ENCODE measurements at regions not wholly inside any gene's neighbourhood (a gene's known extent, or its start where the extent isn't known, plus 50 kb on each side); places are given as distances from the start of the nearest gene placed in this dataset.
"Not testable (repeated sequence)": the region's sequence is repeated elsewhere in the genome, so short reads cannot be mapped to it uniquely, and the experiment has no call there.

DNA sequence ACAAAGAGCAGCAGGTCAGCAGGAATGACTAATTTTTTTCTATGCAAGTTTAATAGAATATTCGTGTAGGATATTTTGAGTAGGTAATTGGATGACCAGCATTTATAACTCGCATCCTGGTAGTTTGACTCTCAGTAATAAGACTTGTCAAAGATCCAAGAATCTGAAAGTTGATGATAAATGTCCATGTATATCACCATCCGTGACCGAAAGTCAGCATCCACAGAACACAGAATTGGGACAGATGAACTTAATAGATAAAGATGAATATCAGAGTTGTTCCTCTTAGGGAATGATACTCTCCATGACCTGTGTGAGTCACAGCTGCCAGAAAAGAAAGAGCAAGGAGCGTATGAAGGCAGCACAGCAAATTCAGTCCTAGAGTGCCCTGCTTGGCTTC lies 79.4 kb downstream of the CCDC74A start:
- H3K4me1 ChIP-seq (ENCODE audit: insufficient read depth, low read length); H3K9me3 ChIP-seq (ENCODE audit: control insufficient read depth in 1 of 2, insufficient read depth in 1 of 2, low read length in 2 of 2); H3K4me1 Mint-ChIP-seq (ENCODE audit: low read depth); DNase-seq; H3K4me3 Mint-ChIP-seq; H3K36me3 Mint-ChIP-seq (ENCODE audit: low read depth); intact Hi-C loops (cut with DNase I, micrococcal nuclease); CTCF ChIA-PET; H3K4me3 ChIP-seq (ENCODE audit: low read length); H3K27me3 ChIP-seq (ENCODE audit: control insufficient read depth in 1 of 2, insufficient read depth in 2 of 2, low read length in 2 of 2); H3K27ac Mint-ChIP-seq; POLR2A ChIA-PET; H3K36me3 ChIP-seq (ENCODE audit: insufficient read depth, low read length); H3K27ac ChIP-seq (ENCODE audit: low read depth in 1 of 2, low read length in 2 of 2); H3K9me3 Mint-ChIP-seq; ATAC-seq (ENCODE audit: poor library complexity): not testable (repeated sequence)
- peaks cover 45% of the 10 kb centered on the region for H3K27me3 Mint-ChIP-seq

DNA sequence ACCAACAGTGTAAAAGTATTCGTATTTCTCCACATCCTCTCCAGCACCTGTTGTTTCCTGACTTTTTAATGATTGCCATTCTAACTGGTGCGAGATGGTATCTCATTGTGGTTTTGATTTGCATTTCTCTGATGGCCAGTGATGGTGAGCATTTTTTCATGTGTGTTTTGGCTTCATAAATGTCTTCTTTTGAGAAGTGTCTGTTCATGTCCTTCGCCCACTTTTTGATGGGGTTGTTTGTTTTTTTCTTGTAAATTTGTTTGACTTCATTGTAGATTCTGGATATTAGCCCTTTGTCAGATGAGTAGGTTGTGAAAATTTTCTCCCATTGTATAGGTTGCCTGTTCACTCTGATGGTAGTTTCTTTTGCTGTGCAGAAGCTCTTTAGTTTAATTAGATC lies 86.9 kb downstream of the CCDC74A start:
- DNase-seq; H3K36me3 ChIP-seq (ENCODE audit: insufficient read depth, low read length); H3K27ac ChIP-seq (ENCODE audit: low read depth in 1 of 2, low read length in 2 of 2); CTCF ChIA-PET; ATAC-seq (ENCODE audit: poor library complexity); H3K4me1 Mint-ChIP-seq (ENCODE audit: low read depth); H3K9me3 Mint-ChIP-seq; H3K36me3 Mint-ChIP-seq (ENCODE audit: low read depth); H3K27me3 ChIP-seq (ENCODE audit: control insufficient read depth in 1 of 2, insufficient read depth in 2 of 2, low read length in 2 of 2); intact Hi-C loops (cut with DNase I, micrococcal nuclease); H3K9me3 ChIP-seq (ENCODE audit: control insufficient read depth in 1 of 2, insufficient read depth in 1 of 2, low read length in 2 of 2); H3K27ac Mint-ChIP-seq; POLR2A ChIA-PET; H3K4me3 Mint-ChIP-seq; H3K4me1 ChIP-seq (ENCODE audit: insufficient read depth, low read length); H3K4me3 ChIP-seq (ENCODE audit: low read length): not testable (repeated sequence)
- peaks cover 20% of the 10 kb centered on the region for H3K27me3 Mint-ChIP-seq

DNA sequence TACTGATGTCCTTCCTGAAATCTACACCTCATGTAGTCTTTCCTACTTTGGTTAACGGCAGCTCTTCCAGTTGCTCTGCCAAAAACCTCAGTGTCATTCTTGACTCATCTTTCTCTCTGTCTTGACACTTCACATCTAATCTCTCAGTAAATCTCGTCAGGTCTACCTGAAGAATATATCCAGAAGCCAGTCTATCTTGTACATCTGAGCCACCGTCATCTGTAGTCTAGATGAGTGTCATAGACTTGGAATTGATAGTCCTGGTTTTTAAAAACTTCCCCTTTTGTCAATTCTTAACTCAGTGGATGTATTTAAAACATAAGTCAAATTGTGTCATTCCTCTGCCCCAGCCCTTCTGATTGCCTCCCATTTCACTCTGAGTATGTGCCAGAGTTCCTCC lies 90.6 kb downstream of the CCDC74A start:
- CTCF ChIA-PET; H3K36me3 Mint-ChIP-seq (ENCODE audit: low read depth); H3K9me3 Mint-ChIP-seq; ATAC-seq (ENCODE audit: poor library complexity); H3K27me3 ChIP-seq (ENCODE audit: control insufficient read depth in 1 of 2, insufficient read depth in 2 of 2, low read length in 2 of 2); H3K4me1 ChIP-seq (ENCODE audit: insufficient read depth, low read length); intact Hi-C loops (cut with DNase I, micrococcal nuclease); POLR2A ChIA-PET; H3K27ac ChIP-seq (ENCODE audit: low read depth in 1 of 2, low read length in 2 of 2); H3K4me3 Mint-ChIP-seq; DNase-seq; H3K4me3 ChIP-seq (ENCODE audit: low read length); H3K36me3 ChIP-seq (ENCODE audit: insufficient read depth, low read length); H3K4me1 Mint-ChIP-seq (ENCODE audit: low read depth); H3K27ac Mint-ChIP-seq; H3K9me3 ChIP-seq (ENCODE audit: control insufficient read depth in 1 of 2, insufficient read depth in 1 of 2, low read length in 2 of 2): not testable (repeated sequence)
- peaks cover 24% of the 10 kb centered on the region for H3K27me3 Mint-ChIP-seq

DNA sequence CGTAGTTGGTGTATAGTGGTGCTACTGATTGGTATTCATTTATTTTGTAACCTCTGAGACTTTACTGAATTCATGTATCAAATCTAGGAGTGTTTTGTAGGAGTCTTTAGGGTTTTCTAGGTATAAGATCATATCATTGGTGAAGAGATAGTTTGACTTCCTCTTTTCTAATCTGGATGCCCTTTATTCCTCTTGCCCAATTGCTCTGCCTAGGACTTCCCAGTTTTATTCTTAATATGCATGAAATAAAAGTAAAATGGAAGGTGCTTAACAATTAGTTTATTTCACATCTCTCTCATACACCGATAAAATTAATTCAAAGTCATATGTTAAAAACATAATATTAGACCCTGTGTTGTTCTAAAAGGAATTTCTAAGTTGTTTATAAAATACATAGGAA lies 95.2 kb downstream of the CCDC74A start:
- H3K27me3 ChIP-seq (ENCODE audit: control insufficient read depth in 1 of 2, insufficient read depth in 2 of 2, low read length in 2 of 2); H3K36me3 Mint-ChIP-seq (ENCODE audit: low read depth); H3K27ac Mint-ChIP-seq; H3K4me1 Mint-ChIP-seq (ENCODE audit: low read depth); intact Hi-C loops (cut with DNase I, micrococcal nuclease); H3K4me1 ChIP-seq (ENCODE audit: insufficient read depth, low read length); H3K27ac ChIP-seq (ENCODE audit: low read depth in 1 of 2, low read length in 2 of 2); H3K36me3 ChIP-seq (ENCODE audit: insufficient read depth, low read length); H3K9me3 Mint-ChIP-seq; H3K4me3 Mint-ChIP-seq; ATAC-seq (ENCODE audit: poor library complexity); POLR2A ChIA-PET; CTCF ChIA-PET; H3K9me3 ChIP-seq (ENCODE audit: control insufficient read depth in 1 of 2, insufficient read depth in 1 of 2, low read length in 2 of 2); DNase-seq; H3K4me3 ChIP-seq (ENCODE audit: low read length): not testable (repeated sequence)
- H3K27me3 Mint-ChIP-seq = peaks cover 19% of the 10 kb centered on the region

DNA sequence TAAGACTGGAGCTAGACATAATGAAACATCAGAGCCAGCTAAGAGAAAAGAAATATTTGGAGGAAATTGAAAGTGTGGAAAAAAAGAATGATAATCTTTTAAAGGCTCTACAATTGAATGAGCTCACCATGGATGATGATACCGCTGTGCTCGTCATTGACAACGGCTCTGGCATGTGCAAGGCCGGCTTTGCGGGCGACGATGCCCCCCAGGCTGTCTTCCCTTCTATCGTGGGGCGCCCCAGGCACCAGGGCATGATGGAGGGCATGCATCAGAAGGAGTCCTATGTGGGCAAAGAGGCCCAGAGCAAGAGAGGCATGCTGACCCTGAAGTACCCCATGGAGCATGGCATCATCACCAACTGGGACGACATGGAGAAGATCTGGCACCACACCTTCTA lies 98.3 kb downstream of the CCDC74A start:
- DNase-seq; ATAC-seq (ENCODE audit: poor library complexity); H3K4me1 ChIP-seq (ENCODE audit: insufficient read depth, low read length); H3K4me3 ChIP-seq (ENCODE audit: low read length); H3K9me3 ChIP-seq (ENCODE audit: control insufficient read depth in 1 of 2, insufficient read depth in 1 of 2, low read length in 2 of 2); intact Hi-C loops (cut with DNase I, micrococcal nuclease); H3K27ac Mint-ChIP-seq; POLR2A ChIA-PET; H3K27me3 Mint-ChIP-seq; H3K27ac ChIP-seq (ENCODE audit: low read depth in 1 of 2, low read length in 2 of 2); CTCF ChIA-PET; H3K4me1 Mint-ChIP-seq (ENCODE audit: low read depth); H3K36me3 ChIP-seq (ENCODE audit: insufficient read depth, low read length); H3K36me3 Mint-ChIP-seq (ENCODE audit: low read depth); H3K9me3 Mint-ChIP-seq; H3K27me3 ChIP-seq (ENCODE audit: control insufficient read depth in 1 of 2, insufficient read depth in 2 of 2, low read length in 2 of 2); H3K4me3 Mint-ChIP-seq: not testable (repeated sequence)

DNA sequence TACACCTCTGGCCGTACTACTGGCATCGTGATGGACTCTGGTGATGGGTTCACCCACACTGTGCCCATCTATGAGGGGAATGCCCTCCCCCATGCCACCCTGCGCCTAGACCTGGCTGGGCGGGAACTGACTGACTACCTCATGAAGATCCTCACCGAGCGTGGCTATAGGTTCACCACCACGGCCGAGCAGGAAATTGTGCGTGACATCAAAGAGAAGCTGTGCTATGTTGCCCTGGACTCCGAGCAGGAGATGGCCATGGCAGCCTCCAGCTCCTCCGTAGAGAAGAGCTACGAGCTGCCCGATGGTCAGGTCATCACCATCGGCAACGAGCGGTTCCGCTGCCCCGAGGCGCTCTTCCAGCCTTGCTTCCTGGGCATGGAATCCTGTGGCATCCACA lies 98.9 kb downstream of the CCDC74A start:
- H3K9me3 ChIP-seq (ENCODE audit: control insufficient read depth in 1 of 2, insufficient read depth in 1 of 2, low read length in 2 of 2); H3K27me3 ChIP-seq (ENCODE audit: control insufficient read depth in 1 of 2, insufficient read depth in 2 of 2, low read length in 2 of 2); H3K4me1 Mint-ChIP-seq (ENCODE audit: low read depth); H3K27ac ChIP-seq (ENCODE audit: low read depth in 1 of 2, low read length in 2 of 2); H3K9me3 Mint-ChIP-seq; ATAC-seq (ENCODE audit: poor library complexity); H3K4me3 Mint-ChIP-seq; H3K27ac Mint-ChIP-seq; intact Hi-C loops (cut with DNase I, micrococcal nuclease); H3K4me1 ChIP-seq (ENCODE audit: insufficient read depth, low read length); DNase-seq; H3K4me3 ChIP-seq (ENCODE audit: low read length); POLR2A ChIA-PET; H3K27me3 Mint-ChIP-seq; CTCF ChIA-PET; H3K36me3 Mint-ChIP-seq (ENCODE audit: low read depth); H3K36me3 ChIP-seq (ENCODE audit: insufficient read depth, low read length): not testable (repeated sequence)

DNA sequence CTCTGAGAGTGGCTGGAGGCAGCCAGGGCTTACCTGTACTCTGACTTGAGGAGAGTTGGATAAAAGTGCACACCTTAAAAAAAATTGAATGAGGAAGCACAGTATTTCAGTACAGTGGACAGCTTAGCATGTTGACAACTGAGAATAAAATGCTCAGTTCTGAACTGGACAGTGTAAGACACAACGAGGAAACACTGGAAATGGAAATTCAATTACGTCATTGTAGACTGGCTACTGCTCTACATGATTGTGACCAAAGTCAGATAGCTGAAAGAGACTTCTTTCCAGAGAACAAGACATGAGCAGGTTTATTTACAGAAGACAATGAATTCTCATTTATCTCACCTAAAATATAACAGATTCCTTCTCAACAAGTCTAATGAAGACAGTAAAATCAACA lies 100.1 kb downstream of the CCDC74A start:
- H3K4me3 Mint-ChIP-seq; CTCF ChIA-PET; H3K9me3 Mint-ChIP-seq; H3K27ac Mint-ChIP-seq; H3K9me3 ChIP-seq (ENCODE audit: control insufficient read depth in 1 of 2, insufficient read depth in 1 of 2, low read length in 2 of 2); H3K27ac ChIP-seq (ENCODE audit: low read depth in 1 of 2, low read length in 2 of 2); POLR2A ChIA-PET; ATAC-seq (ENCODE audit: poor library complexity); intact Hi-C loops (cut with DNase I, micrococcal nuclease); H3K27me3 Mint-ChIP-seq; H3K4me1 ChIP-seq (ENCODE audit: insufficient read depth, low read length); H3K4me1 Mint-ChIP-seq (ENCODE audit: low read depth); H3K27me3 ChIP-seq (ENCODE audit: control insufficient read depth in 1 of 2, insufficient read depth in 2 of 2, low read length in 2 of 2); DNase-seq; H3K36me3 ChIP-seq (ENCODE audit: insufficient read depth, low read length); H3K4me3 ChIP-seq (ENCODE audit: low read length); H3K36me3 Mint-ChIP-seq (ENCODE audit: low read depth): not testable (repeated sequence)

All from CD4-positive, alpha-beta T cell (primary cell).